ENCODE measurements at regions not wholly inside any gene's neighbourhood (a gene's known extent, or its start where the extent isn't known, plus 50 kb on each side); places are given as distances from the start of the nearest gene placed in this dataset.

GRCh38 chr6:56407883-56408410 lies 160.6 kb upstream of the COL21A1 start:
- H3K4me3 ChIP-seq (ENCODE audit: low read depth in 1 of 2, low read length in 1 of 2): no peak overlapping the region
- no peak for TF ChIP-seq CTCF (IDR thresholded peaks at IDR 0.05)
- no peaks in the 10 kb centered on the region for H3K9me3 ChIP-seq
- no peaks in the 10 kb centered on the region for H3K27me3 ChIP-seq
- no peaks in the 10 kb centered on the region for H3K4me1 ChIP-seq (ENCODE audit: control insufficient read depth in 1 of 2, insufficient read depth in 1 of 2, low read depth in 1 of 2, low read length in 1 of 2)
- no peaks in the 10 kb centered on the region for H3K36me3 ChIP-seq
- H3K27ac ChIP-seq: no peak overlapping the region

DNA sequence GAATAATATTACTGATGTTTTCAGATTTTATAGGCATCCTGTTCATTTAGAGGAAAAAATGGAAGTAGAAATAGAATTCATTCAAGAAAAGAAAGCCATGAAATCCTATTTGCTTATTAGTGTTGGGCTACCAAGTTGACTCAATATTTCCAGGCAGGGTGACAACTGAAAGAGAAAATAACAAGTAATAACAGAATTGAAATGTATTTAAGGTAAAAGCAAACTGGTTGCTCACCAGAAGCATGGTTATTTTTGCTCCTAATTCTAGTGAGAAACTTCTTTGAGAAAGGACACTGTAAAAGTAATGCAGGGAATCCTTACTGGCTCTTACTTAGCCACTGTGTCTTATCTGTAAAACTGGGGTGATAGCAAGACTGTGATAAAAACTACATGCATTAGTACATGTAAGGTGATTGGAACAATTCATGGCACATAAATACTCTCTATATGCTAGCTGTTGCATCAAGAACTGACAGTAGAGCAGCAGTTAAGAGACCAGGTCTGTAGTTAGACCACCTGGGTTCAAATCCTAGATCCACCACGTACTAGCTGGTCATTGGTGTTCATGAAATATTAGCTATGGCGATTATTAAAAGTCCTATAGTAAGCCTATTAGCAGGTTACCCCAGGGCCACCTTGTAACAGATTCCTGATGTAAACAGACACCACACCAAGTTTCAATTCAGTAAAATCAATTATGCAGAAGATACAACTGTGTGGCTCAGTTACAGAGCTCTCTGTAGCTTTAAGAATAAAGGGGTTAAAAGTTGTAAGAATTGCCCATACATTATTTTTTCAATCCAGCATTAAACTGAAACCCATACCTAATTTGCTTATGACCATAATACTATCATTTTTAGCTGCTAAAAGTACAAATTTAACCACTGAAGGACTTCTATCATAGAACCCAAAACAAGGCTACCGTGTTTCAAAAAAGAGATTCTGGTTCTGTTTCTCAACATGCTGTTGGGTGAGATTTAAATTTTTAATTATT lies 159.2 kb upstream of the COL21A1 start:
- no peak overlapping the region for H3K4me3 ChIP-seq (ENCODE audit: low read depth in 1 of 2, low read length in 1 of 2)
- no peaks in the 10 kb centered on the region for H3K27me3 ChIP-seq
- no peak for TF ChIP-seq CTCF (IDR thresholded peaks at IDR 0.05)
- H3K9me3 ChIP-seq: no peaks in the 10 kb centered on the region
- no peak overlapping the region for H3K27ac ChIP-seq
- no peaks in the 10 kb centered on the region for H3K36me3 ChIP-seq
- H3K4me1 ChIP-seq (ENCODE audit: control insufficient read depth in 1 of 2, insufficient read depth in 1 of 2, low read depth in 1 of 2, low read length in 1 of 2): no peaks in the 10 kb centered on the region

- no peak for TF ChIP-seq CTCF (IDR thresholded peaks at IDR 0.05)
These were observed 157.2 kb upstream of the COL21A1 start for GRCh38 chr6:56404599-56404998.

GRCh38 chr6:56403745-56404144 lies 156.4 kb upstream of the COL21A1 start:
- no peak for TF ChIP-seq CTCF (IDR thresholded peaks at IDR 0.05)
- H3K4me3 ChIP-seq (ENCODE audit: low read depth in 1 of 2, low read length in 1 of 2): no peak overlapping the region
- H3K27me3 ChIP-seq: no peaks in the 10 kb centered on the region
- no peak overlapping the region for H3K27ac ChIP-seq
- no peaks in the 10 kb centered on the region for H3K4me1 ChIP-seq (ENCODE audit: control insufficient read depth in 1 of 2, insufficient read depth in 1 of 2, low read depth in 1 of 2, low read length in 1 of 2)
- no peaks in the 10 kb centered on the region for H3K36me3 ChIP-seq
- no peaks in the 10 kb centered on the region for H3K9me3 ChIP-seq

More at GRCh38 chr6:56404599-56404998, 157.2 kb upstream of the COL21A1 start:
- H3K9me3 ChIP-seq: no peaks in the 10 kb centered on the region
- no peaks in the 10 kb centered on the region for H3K36me3 ChIP-seq
- H3K4me3 ChIP-seq (ENCODE audit: low read depth in 1 of 2, low read length in 1 of 2): no peak overlapping the region
- H3K27ac ChIP-seq: no peak overlapping the region
- H3K27me3 ChIP-seq: no peaks in the 10 kb centered on the region
- no peaks in the 10 kb centered on the region for H3K4me1 ChIP-seq (ENCODE audit: control insufficient read depth in 1 of 2, insufficient read depth in 1 of 2, low read depth in 1 of 2, low read length in 1 of 2)

GRCh38 chr6:56401477-56402070 lies 154.2 kb upstream of the COL21A1 start:
- no peaks in the 10 kb centered on the region for H3K27me3 ChIP-seq
- TF ChIP-seq CTCF (IDR thresholded peaks at IDR 0.05): no peak
- H3K27ac ChIP-seq: no peak overlapping the region

More at GRCh38 chr6:56401477-56402070, 154.2 kb upstream of the COL21A1 start:
- Histone ChIP-seq H3K4me1 (ENCODE audit: control insufficient read depth in 1 of 2, insufficient read depth in 1 of 2, low read depth in 1 of 2, low read length in 1 of 2) (no peaks in the 10 kb centered on the region), H3K36me3 (no peaks in the 10 kb centered on the region), H3K4me3 (ENCODE audit: low read depth in 1 of 2, low read length in 1 of 2) (no peak overlapping the region), H3K9me3 (no peaks in the 10 kb centered on the region)

Data from neutrophil (primary cell).